ENCODE measurements at regions not wholly inside any gene's neighbourhood (a gene's known extent, or its start where the extent isn't known, plus 50 kb on each side); places are given as distances from the start of the nearest gene placed in this dataset.

DNA sequence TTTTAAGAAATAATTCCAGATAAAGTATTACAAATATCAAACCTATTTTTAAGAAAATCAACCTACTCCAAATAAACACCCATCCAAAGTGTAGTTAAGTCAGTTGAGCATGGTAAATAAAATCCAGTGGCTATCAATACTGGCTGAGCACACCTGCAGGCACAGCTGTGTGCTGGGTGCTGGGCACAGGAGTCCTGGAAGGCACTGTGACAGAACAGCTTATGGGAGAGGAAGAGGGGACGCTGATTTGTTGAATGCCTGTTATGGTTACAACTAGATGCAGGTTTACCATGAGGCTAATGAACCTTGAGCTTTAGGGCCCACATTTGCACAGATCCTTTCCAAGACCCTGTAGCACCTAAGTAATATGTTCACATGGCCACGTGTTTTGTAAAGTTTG, 202.7 kb downstream of the MTX2 start:
- no peak for DNase-seq

DNA sequence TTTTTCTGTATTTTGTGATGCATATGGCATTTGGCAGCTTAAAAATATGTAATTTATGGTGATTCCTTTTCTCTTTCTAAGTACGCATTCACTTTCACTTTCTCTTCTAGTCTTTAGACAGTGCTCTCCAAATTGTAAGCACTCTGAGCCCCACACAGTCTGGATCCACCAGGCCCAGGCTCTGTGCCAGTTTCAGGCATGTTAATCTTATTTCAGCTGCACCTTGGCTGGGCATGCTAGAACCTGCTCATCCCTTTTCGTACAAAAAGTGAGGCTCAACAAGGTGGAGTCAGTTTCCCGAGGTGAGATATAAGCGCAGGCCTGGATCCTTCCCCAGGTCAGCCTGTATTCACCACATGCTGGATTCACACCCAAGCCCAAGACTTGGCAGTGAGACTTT, 203.9 kb downstream of the MTX2 start:
- DNase-seq, result peak; percentile 7

GRCh38 chr2:176473851-176474250, 204.6 kb downstream of the MTX2 start:
- no peak for DNase-seq

- no peak for DNase-seq
Measured at GRCh38 chr2:176477336-176477735, 208.1 kb downstream of the MTX2 start.

GRCh38 chr2:176479961-176480360, 210.7 kb downstream of the MTX2 start:
- DNase-seq, result no peak

DNA sequence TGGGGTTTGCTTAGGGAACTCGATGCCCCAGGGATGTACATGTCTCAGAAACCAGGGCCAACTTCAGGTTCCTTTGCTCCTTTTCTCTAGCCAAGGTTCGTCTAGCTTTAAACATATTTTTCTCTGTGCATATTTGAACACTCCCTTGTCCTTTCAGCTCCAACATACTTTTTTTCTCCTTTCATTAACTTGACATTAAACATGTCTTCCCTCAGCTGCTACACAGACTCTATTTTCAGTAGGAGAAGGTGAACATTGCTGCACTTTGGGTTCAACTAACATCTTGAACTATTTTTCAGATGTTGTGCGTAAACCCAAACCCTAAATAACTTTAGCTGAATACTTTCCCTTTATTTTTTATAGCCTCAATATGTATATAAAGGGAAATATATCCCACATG, 212.9 kb downstream of the MTX2 start:
- DNase-seq, result no peak

- no peak for DNase-seq
Measured at GRCh38 chr2:176483476-176483875, 214.2 kb downstream of the MTX2 start.

DNA sequence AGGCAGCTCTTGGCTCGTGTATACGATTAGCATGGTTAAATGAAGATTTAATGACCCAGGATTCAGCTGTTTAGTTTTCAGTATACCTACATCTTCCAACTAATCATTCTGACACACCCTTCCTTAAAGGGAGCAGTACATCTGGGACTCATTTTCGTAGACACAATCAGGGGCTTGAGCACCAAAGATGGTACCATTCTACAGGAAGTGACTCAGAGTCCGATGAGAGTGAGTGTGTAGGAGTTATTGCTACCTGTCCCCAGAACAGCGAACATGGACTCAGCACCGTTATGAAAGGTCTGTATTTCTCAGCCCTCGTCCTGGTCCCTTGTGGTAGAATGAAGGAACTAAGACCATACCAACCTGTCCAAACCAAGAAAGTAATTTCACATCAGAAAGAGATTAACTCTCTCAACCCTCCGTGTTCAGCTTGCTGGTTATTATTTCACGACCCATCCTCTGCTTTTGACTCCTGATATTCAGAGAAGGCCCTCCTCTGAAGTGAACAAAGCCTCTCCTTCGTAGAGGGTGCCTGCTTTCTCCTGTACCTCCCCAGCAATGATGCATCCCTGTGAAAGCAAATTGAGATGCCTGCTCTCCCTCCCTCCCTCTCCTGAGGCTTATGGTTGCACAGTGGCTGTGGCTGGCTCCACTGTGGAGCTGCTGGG, 214.8 kb downstream of the MTX2 start:
- DNase-seq, result no peak

DNA sequence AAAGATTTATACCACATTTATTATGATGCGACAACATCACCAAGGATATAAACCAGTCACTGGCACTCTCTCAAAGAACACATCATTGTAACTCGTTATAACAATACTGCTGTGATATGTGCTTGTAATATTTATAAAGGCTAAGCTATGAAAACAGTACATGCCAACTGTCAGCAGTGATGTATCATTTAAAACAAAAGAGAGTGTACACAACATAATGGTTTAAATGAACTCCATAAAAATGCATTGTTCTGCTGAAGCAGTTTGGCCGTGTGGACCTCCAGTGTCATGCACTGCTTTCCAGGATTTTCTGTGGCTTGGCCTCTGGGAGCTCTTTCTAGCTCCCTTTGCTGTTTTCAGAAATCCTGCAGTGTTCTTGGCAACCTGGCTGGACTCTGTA, 215.6 kb downstream of the MTX2 start:
- DNase-seq, result no peak

- DNase-seq, result no peak
Measured at GRCh38 chr2:176488431-176488830, 219.2 kb downstream of the MTX2 start.

GRCh38 chr2:176490061-176490861, 221.0 kb downstream of the MTX2 start:
- no peak for DNase-seq

DNA sequence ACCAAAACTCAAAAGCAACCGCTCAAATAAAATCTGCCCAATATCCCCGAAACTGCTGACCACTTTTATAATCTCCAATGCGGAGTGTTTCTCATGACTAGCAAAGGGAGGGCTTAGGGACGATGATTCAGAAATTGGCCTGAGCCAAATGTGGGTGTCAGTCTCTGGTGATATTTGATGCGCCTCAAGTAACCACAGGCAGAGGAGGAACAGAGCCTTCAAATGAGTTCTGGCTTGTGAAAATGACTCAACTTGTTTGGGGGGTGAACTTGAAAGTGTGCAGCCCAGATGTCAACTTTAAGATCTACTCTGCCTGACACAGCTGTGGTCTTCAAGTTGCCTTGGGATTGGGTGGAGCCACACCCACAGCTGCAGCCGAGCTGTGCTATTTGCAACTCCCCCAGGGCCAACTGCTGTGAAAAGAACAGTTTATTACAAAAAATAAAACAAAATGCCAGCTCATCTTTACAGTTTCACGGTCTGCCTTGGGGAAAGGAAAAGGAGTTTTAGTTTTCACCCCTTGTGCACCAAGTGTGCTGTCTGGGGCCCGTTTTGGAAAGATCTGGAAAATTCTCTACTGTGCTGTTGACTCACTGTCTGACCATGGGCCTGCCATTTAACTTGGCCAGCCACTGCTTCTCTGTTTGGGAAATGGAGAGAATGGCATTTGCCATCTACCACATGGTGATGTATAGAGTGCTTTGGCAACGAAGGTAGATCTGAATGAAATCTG, 222.1 kb downstream of the MTX2 start:
- DNase-seq, result peak; percentile 52

DNA sequence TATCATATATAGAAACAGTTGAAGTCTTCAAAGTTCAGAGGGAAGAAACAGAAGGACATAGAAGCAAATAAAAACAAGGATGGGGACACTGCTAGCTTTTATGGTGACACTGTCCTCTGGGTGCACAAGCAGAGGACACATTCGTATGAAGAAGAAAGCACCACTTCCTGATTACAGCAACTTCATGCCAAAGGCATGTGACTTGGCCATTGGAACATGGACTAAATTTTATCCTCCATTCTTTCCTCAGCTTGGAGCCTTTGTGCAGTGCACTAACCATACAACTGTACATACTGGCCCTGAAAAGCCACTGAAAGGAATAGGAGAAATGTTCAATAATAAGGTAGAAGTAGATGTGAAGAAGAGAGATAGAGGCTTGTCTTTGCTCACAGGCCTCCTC, 223.3 kb downstream of the MTX2 start:
- DNase-seq, result no peak

- no peak for DNase-seq
Measured at GRCh38 chr2:176493226-176493825, 224.1 kb downstream of the MTX2 start.

DNA sequence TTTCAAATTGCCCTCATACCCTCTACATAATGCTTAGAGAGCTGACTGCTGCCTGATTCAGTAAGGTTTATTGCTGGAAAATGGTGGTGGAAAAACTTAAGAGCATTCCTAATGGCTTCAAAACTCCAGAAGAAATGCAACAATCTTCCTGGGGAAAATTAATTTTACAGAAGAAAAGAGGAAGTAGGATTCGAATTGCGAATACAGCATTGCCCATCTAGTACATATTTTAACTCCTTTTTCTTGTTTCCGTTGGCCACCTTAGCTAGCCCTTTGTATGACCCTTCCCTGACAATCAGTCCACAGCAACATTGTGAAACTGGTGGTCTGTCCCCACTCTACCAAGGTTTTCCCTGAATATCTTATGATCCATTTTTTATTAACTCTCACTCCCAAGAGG, 224.7 kb downstream of the MTX2 start:
- no peak for DNase-seq

GRCh38 chr2:176494949-176495353, 225.7 kb downstream of the MTX2 start:
- no peak for DNase-seq

DNA sequence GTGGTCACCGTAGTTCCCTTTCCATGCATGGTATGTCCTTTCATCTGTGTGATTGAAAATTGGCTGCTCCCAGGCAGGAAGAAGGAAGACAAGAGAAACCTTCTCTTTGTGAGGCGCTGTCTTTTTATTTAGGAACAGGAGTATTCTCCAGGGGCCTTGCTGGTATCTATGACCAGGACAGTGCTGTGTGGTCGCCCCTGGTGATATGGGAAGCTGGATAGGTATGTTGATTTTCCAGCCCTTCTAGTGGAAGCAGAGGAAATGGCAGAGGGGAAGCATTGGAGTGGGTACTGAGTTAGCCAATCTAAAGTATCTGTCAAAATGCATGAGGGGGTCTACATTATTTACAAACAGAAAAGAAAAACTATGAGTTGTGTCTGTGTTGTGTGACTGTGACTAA, 226.6 kb downstream of the MTX2 start:
- no peak for DNase-seq

DNA sequence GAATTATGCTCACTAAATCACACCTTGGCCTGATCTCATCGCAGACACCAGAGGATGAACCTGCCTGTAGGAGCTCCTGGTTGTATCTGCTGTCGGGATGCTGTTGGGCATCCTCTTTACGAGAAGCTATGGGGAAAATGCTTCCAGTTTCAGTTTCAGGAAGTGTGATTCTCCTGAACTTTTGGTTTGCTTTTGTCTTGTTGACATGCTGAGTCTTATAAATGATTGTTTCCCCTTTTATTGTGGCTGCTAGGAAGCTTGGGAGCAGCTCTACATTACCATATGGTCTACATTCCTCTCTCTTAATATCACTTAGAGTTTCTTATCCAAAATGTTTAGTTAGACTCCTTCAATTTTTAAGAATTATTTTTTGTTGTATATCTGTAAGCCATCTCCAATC, 227.5 kb downstream of the MTX2 start:
- no peak for DNase-seq

- no peak for DNase-seq
Measured at GRCh38 chr2:176500901-176501300, 231.7 kb downstream of the MTX2 start.

DNA sequence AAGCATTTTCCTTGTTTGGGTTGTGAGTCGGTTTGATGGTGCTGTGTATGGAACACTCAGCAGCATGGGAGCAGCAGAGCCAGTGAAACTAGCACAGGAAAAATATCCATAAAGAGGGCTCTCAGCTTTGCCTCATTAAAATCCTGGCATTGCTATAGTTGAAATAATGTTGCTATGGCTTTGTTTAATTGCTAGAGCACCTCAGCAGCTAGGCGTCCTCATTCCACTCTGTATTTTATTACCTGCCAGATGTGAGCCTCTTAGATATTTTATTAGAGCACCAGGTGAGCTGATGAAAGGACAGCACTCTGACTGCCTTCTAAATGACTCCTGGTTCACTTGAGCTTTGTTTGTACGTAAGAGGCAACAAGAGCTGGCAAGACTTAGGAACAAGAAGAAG, 232.4 kb downstream of the MTX2 start:
- DNase-seq, result no peak

GRCh38 chr2:176502619-176503018, 233.4 kb downstream of the MTX2 start:
- no peak for DNase-seq

GRCh38 chr2:176503776-176504175, 234.5 kb downstream of the MTX2 start:
- DNase-seq, result no peak

DNA sequence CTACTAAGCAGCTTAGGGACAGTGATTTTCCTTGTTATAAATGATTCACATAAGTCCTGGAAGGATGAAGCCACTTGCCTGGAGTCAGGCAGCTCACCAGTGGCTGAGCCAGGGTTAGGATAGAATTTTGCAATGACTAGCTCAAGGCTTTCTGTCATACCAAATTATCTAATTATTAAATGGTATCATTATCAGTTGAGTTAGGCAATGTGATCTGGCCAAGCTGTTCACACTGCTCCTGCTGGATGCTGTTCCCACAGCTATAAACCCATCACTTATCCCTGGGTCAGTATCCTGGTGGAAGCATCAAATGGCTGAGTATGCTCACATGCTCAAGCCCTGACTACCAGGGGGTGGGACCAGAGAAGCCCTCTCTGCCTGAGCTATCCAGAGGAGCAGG, 235.2 kb downstream of the MTX2 start:
- DNase-seq, result no peak

DNA sequence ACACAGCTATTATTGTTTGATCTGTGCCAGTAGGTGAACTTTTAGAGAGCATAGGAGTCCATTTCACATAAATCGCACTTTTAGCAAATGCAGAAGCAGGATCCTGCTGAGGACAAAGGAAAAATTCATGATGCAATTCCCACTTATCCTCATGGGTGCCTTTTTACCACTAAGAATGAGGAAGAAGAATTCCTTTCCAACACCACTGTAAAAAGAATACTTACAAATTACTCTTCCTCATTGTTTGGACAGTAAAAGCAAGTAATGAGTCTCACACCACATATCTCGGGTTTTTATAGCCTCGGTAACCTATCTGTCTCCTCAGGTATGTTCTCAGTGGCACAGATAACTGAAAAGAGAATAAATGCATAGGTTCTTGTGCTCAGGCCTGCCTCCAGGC, 238.5 kb downstream of the MTX2 start:
- no peak for DNase-seq
